Ishikawa (cell line): ENCODE measurements at regions not wholly inside any gene's neighbourhood (a gene's known extent, or its start where the extent isn't known, plus 50 kb on each side); places are given as distances from the start of the nearest gene placed in this dataset.

Experiments
- CEBPB ChIP-seq: IDR thresholded peaks from 2 replicates; pipeline ENCODE4 v1.6.1; 2012
- CREB1 ChIP-seq: IDR thresholded peaks from 2 replicates; pipeline ENCODE4 v1.6.1; 2012; ENCODE audit warnings: low read depth
- EGR1 ChIP-seq: IDR thresholded peaks from 2 replicates; pipeline ENCODE4 v1.6.1; 2012
- EP300 ChIP-seq: IDR thresholded peaks from 2 replicates; pipeline ENCODE4 v1.6.1; 2012; ENCODE audit warnings: borderline replicate concordance
- FOXM1 ChIP-seq: IDR thresholded peaks from 2 replicates; pipeline ENCODE4 v1.6.1; 2012; ENCODE audit warnings: low read depth, borderline replicate concordance
- MAX ChIP-seq: IDR thresholded peaks from 2 replicates; pipeline ENCODE4 v1.6.1; 2012
- NFIC ChIP-seq: IDR thresholded peaks from 2 replicates; pipeline ENCODE4 v1.6.1; 2012
- RAD21 ChIP-seq: IDR thresholded peaks from 2 replicates; pipeline ENCODE4 v1.6.1; 2012; ENCODE audit warnings: low read depth
- REST ChIP-seq: IDR thresholded peaks from 2 replicates; pipeline ENCODE4 v1.6.1; 2012; ENCODE audit warnings: low read depth, mild to moderate bottlenecking
- TAF1 ChIP-seq: IDR thresholded peaks from 2 replicates; pipeline ENCODE4 v1.6.1; 2012; ENCODE audit warnings: low read depth, mild to moderate bottlenecking
- TCF12 ChIP-seq: IDR thresholded peaks from 2 replicates; pipeline ENCODE4 v1.6.1; 2012; ENCODE audit warnings: low read depth
- TEAD4 ChIP-seq: IDR thresholded peaks from 2 replicates; pipeline ENCODE4 v1.6.1; 2012
- USF1 ChIP-seq: IDR thresholded peaks from 2 replicates; pipeline ENCODE4 v1.6.1; 2012
- YY1 ChIP-seq: IDR thresholded peaks from 2 replicates; pipeline ENCODE4 v1.6.1; 2012; ENCODE audit warnings: low read depth
- ZBTB7A ChIP-seq: IDR thresholded peaks from 2 replicates; pipeline ENCODE4 v1.6.1; 2012; ENCODE audit warnings: low read depth

GRCh38 chr3:102757950-102758349 lies 323.1 kb downstream of the ZPLD1 start:
- TF ChIP-seq USF1 (no peak), ZBTB7A (no peak), EP300 (no peak), TEAD4 (no peak), FOXM1 (no peak), MAX (no peak), NFIC (no peak), REST (no peak)

GRCh38 chr3:102761766-102762165 lies 327.0 kb downstream of the ZPLD1 start:
- TF ChIP-seq CREB1, result no peak
- no peak for TF ChIP-seq USF1

GRCh38 chr3:102790747-102791325 lies 356.0 kb downstream of the ZPLD1 start:
- TF ChIP-seq CREB1, result no peak
- TF ChIP-seq FOXM1, result no peak
- TF ChIP-seq TAF1, result no peak
- TF ChIP-seq YY1, result no peak
- no peak for TF ChIP-seq TEAD4
- no peak for TF ChIP-seq ZBTB7A
- TF ChIP-seq REST, result no peak
- no peak for TF ChIP-seq USF1
- TF ChIP-seq MAX, result no peak
- TF ChIP-seq EGR1, result no peak
- TF ChIP-seq RAD21, result no peak
- no peak for TF ChIP-seq NFIC
- TF ChIP-seq TCF12, result no peak
- TF ChIP-seq EP300, result no peak
- no peak for TF ChIP-seq CEBPB

GRCh38 chr3:102791641-102792589 lies 357.1 kb downstream of the ZPLD1 start:
- TF ChIP-seq FOXM1 (no peak), NFIC (no peak), TCF12 (no peak), REST (no peak), EGR1 (no peak), CEBPB (no peak)
